WERI-Rb-1 (cell line): ENCODE measurements at regions not wholly inside any gene's neighbourhood (a gene's known extent, or its start where the extent isn't known, plus 50 kb on each side); places are given as distances from the start of the nearest gene placed in this dataset.
A peak's percentile ranks its signal among the peaks of the same experiment; 100 is the strongest.

Source experiments
- DNase-seq: peaks from one replicate; pipeline ENCODE4 v3.0.0-alpha.2; 2020
- H3K27ac ChIP-seq: fragments of 250-450 bp; sonication (Bioruptor Pico); 2 replicates; pipeline ENCODE4 v1.5.1; 2020; ENCODE audit warnings: mild to moderate bottlenecking, moderate library complexity
- H3K27me3 ChIP-seq: fragments of 250-450 bp; sonication (Bioruptor Pico); 2 replicates; pipeline ENCODE4 v1.5.1; 2021; ENCODE audit warnings: mild to moderate bottlenecking, low read depth, moderate library complexity; ENCODE audit not compliant: insufficient read depth, severe bottlenecking
- H3K36me3 ChIP-seq: fragments of 250-450 bp; sonication (Bioruptor Pico); 2 replicates; pipeline ENCODE4 v1.5.1; 2020; ENCODE audit warnings: mild to moderate bottlenecking, moderate library complexity
- H3K4me3 ChIP-seq: 2 replicates; pipeline ENCODE4 v1.5.1; 2011; ENCODE audit warnings: low read depth, mild to moderate bottlenecking, control low read depth, low read length
- H3K9me3 ChIP-seq: fragments of 250-450 bp; sonication (Bioruptor Pico); 2 replicates; pipeline ENCODE4 v1.5.1; 2021; ENCODE audit warnings: mild to moderate bottlenecking, moderate library complexity; ENCODE audit not compliant: severe bottlenecking
- TF ChIP-seq, protein P1 (sequence below): IDR thresholded peaks from 2 replicates; pipeline ENCODE4 v1.5.1; 2011; ENCODE audit warnings: low read depth, mild to moderate bottlenecking, control low read depth, inconsistent platforms, low read length

DNA sequence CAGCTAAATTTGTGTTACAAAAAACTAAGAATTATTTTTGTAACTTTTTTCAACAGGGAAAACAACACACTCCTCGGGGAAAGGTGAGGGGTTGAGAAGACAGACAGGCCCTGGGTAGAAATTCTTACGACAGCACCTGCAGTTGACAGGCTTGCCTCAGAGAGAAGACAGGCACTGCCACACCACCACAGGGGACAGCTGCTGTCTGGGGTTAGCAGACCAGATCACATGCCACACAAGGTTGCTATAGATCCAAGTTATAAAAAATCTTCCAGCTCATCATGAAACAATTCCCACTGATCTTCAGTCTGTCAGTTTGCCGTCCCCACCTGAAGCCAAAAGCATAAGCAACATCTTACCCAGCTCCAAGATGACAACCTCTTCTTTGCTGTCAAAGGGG lies 143.2 kb upstream of the ZCCHC13 start:
- H3K27ac ChIP-seq, result no peak overlapping the region
- H3K36me3 ChIP-seq, result no peaks in the 10 kb centered on the region
- DNase-seq, result no peak
- TF ChIP-seq, protein P1, sequence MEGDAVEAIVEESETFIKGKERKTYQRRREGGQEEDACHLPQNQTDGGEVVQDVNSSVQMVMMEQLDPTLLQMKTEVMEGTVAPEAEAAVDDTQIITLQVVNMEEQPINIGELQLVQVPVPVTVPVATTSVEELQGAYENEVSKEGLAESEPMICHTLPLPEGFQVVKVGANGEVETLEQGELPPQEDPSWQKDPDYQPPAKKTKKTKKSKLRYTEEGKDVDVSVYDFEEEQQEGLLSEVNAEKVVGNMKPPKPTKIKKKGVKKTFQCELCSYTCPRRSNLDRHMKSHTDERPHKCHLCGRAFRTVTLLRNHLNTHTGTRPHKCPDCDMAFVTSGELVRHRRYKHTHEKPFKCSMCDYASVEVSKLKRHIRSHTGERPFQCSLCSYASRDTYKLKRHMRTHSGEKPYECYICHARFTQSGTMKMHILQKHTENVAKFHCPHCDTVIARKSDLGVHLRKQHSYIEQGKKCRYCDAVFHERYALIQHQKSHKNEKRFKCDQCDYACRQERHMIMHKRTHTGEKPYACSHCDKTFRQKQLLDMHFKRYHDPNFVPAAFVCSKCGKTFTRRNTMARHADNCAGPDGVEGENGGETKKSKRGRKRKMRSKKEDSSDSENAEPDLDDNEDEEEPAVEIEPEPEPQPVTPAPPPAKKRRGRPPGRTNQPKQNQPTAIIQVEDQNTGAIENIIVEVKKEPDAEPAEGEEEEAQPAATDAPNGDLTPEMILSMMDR, result no peak
- peaks cover under 1% of the 10 kb centered on the region for H3K27me3 ChIP-seq
- H3K9me3 ChIP-seq, result no peaks in the 10 kb centered on the region
- no peak overlapping the region for H3K4me3 ChIP-seq

DNA sequence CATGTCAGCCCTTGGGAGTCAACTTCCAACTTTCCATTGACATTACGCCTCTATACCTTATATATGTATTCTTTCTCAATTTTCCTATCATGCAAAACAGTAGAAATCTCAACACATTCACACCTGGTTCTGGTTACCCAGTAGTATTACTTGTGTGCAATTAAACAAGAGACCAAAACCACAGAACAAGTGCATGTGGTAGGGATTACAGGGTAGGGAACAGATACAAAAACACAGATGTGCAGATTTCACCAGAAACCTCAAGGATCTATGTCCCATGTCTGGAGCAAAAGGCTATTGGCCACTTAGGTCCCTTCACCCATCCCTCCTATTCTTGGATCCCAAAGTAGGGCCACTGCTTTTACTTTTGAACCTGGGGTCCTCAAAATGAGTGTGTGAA lies 143.6 kb upstream of the ZCCHC13 start:
- no peak for DNase-seq
- Histone ChIP-seq H3K4me3 (no peak overlapping the region), H3K9me3 (no peaks in the 10 kb centered on the region), H3K27ac (no peak overlapping the region), H3K27me3 (peaks cover 5% of the 10 kb centered on the region), H3K36me3 (no peaks in the 10 kb centered on the region)
- TF ChIP-seq, protein P1, result no peak

DNA sequence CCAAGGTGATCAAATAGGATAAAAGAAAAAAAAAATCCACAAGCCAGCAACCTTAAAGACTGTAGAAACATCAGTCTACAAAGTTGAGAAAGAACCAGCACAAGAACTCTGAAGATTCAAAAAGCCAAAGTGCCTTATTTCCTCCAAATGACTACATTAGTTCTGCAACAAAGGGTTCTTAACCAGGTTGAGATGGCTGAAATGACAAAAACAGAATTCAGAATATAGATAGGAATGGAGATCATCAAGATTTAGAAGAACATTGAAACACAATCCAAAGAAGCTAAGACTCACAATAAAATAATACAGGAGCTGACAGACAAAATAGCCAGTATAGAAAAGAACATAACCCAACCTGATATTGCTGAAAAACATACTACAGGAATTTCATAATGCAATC lies 156.5 kb upstream of the ZCCHC13 start:
- H3K27me3 ChIP-seq, result no peaks in the 10 kb centered on the region

DNA sequence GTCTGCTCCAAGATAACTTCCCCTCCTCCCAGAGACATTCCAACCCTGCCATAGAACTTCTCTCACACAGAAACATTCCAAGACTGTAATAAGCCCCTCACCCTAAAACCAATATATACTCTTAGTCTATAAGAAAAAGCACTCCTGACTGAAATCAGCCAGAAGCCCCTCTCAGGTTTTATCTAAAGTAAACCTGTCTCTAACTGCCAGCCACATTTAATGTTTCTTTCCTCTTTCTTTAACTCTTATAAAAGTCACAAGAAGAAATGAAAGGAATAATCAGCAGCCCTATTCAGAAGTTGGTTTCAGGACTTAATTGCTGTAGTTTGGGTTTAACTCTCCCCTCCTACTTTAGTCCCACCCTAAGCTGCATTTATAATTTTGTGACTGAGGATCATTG lies 165.0 kb upstream of the ZCCHC13 start:
- H3K9me3 ChIP-seq, result peaks cover 2% of the 10 kb centered on the region
- H3K27ac ChIP-seq, result no peak overlapping the region
- no peak for DNase-seq
- H3K27me3 ChIP-seq, result no peaks in the 10 kb centered on the region
- H3K4me3 ChIP-seq, result no peak overlapping the region
- TF ChIP-seq, protein P1, result no peak
- H3K36me3 ChIP-seq, result no peaks in the 10 kb centered on the region

More for the DNA sequence above, 156.5 kb upstream of the ZCCHC13 start:
- TF ChIP-seq, protein P1, result no peak
- no peak for DNase-seq
- Histone ChIP-seq H3K4me3 (no peak overlapping the region), H3K36me3 (no peaks in the 10 kb centered on the region), H3K9me3 (no peaks in the 10 kb centered on the region), H3K27ac (no peak overlapping the region)

DNA sequence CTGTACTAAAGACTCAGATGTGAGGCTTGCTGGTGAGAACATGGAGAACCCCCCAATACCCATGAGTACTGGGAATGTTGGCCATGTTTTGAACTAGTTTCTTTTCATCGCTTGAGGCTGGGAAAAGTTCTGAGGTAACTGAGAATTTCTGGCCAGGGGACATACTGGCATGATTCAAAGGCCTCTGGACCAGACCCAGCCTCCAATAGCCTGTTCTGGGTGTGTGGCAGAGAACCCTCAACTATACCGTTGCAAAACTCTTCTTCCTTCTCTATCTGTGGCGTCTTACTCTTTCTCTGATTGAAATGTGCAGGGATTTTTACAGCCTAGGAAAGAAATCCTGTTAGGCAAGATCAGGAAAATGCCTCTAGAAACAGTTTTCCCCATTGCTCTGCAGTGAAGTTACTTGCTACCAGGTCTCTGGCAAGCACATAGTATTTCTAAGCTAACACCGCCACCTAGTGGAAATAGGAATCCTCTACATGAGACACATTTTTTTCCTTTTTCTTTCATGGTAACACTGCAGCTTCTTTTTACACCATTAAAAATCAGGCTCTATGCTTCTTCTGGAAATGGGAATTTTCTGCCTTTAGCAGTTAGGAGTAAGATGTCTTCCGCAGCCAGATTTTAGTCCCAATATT lies 170.7 kb upstream of the ZCCHC13 start:
- Histone ChIP-seq H3K36me3 (no peaks in the 10 kb centered on the region), H3K27ac (no peak overlapping the region), H3K9me3 (no peaks in the 10 kb centered on the region), H3K4me3 (no peak overlapping the region), H3K27me3 (no peaks in the 10 kb centered on the region)
- DNase-seq, result no peak
- TF ChIP-seq, protein P1, result peak; percentile 66

DNA sequence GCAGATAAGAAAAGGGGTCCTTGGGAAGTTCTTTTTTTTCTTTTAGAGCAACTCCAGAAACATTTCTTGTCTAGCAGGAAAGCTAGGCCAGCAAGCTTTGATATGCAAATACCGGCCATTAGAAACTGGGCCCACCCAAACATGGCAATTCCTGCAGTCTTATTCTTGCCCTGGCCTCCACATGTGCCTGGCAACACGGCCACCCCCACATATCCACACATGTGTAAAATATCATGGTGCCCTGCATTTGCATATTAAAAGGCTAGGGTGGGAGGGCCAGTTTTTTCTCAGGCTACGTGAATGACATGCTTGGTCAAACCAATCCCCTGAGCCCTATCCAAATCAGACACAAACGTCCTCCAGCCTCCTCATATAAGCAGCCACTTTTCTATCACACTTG lies 171.7 kb upstream of the ZCCHC13 start:
- Histone ChIP-seq H3K36me3 (no peaks in the 10 kb centered on the region), H3K27ac (no peak overlapping the region), H3K9me3 (no peaks in the 10 kb centered on the region), H3K27me3 (no peaks in the 10 kb centered on the region), H3K4me3 (no peak overlapping the region)
- TF ChIP-seq, protein P1, result no peak
- DNase-seq, result no peak
